ENCODE measurements at regions not wholly inside any gene's neighbourhood (a gene's known extent, or its start where the extent isn't known, plus 50 kb on each side); places are given as distances from the start of the nearest gene placed in this dataset.

- H3K27me3 ChIP-seq (ENCODE audit: control insufficient read depth, insufficient read depth, low read length): no peaks in the 10 kb centered on the region
- no peak for TF ChIP-seq CTCF (IDR thresholded peaks at IDR 0.05; ENCODE audit: insufficient read depth, low read length, poor library complexity, severe bottlenecking)
These were observed 101.4 kb downstream of the TMEM18 start for GRCh38 chr2:575727-576236.

GRCh38 chr2:575030-575726 is 102.0 kb downstream of the TMEM18 start:
- no peak overlapping the region for H3K4me3 ChIP-seq (ENCODE audit: low read depth, low read length)
- no peak for DNase-seq (ENCODE audit: low read depth)
- TF ChIP-seq CTCF (IDR thresholded peaks at IDR 0.05; ENCODE audit: insufficient read depth, low read length, poor library complexity, severe bottlenecking): no peak
- H3K27me3 ChIP-seq (ENCODE audit: control insufficient read depth, insufficient read depth, low read length): no peaks in the 10 kb centered on the region
- no peaks in the 10 kb centered on the region for H3K36me3 ChIP-seq (ENCODE audit: control insufficient read depth, insufficient read depth, low read length)

More at GRCh38 chr2:575727-576236, 101.4 kb downstream of the TMEM18 start:
- no peak for DNase-seq (ENCODE audit: low read depth)
- Histone ChIP-seq H3K36me3 (ENCODE audit: control insufficient read depth, insufficient read depth, low read length) (no peaks in the 10 kb centered on the region), H3K4me3 (ENCODE audit: low read depth, low read length) (no peak overlapping the region)

GRCh38 chr2:573805-574392 is 103.3 kb downstream of the TMEM18 start:
- Histone ChIP-seq H3K4me3 (ENCODE audit: low read depth, low read length) (no peak overlapping the region), H3K27me3 (ENCODE audit: control insufficient read depth, insufficient read depth, low read length) (no peaks in the 10 kb centered on the region), H3K36me3 (ENCODE audit: control insufficient read depth, insufficient read depth, low read length) (no peaks in the 10 kb centered on the region)
- no peak for DNase-seq (ENCODE audit: low read depth)
- TF ChIP-seq CTCF (IDR thresholded peaks at IDR 0.05; ENCODE audit: insufficient read depth, low read length, poor library complexity, severe bottlenecking): no peak

- H3K4me3 ChIP-seq (ENCODE audit: low read depth, low read length): no peak overlapping the region
- no peaks in the 10 kb centered on the region for H3K36me3 ChIP-seq (ENCODE audit: control insufficient read depth, insufficient read depth, low read length)
- no peak for TF ChIP-seq CTCF (IDR thresholded peaks at IDR 0.05; ENCODE audit: insufficient read depth, low read length, poor library complexity, severe bottlenecking)
- no peak for DNase-seq (ENCODE audit: low read depth)
- H3K27me3 ChIP-seq (ENCODE audit: control insufficient read depth, insufficient read depth, low read length): no peaks in the 10 kb centered on the region
These were observed 104.2 kb downstream of the TMEM18 start for GRCh38 chr2:573025-573424.

- no peaks in the 10 kb centered on the region for H3K36me3 ChIP-seq (ENCODE audit: control insufficient read depth, insufficient read depth, low read length)
- H3K27me3 ChIP-seq (ENCODE audit: control insufficient read depth, insufficient read depth, low read length): no peaks in the 10 kb centered on the region
- no peak overlapping the region for H3K4me3 ChIP-seq (ENCODE audit: low read depth, low read length)
- TF ChIP-seq CTCF (IDR thresholded peaks at IDR 0.05; ENCODE audit: insufficient read depth, low read length, poor library complexity, severe bottlenecking): no peak
- no peak for DNase-seq (ENCODE audit: low read depth)
These were observed 107.5 kb downstream of the TMEM18 start for GRCh38 chr2:569681-570080.
